ENCODE measurements at regions not wholly inside any gene's neighbourhood (a gene's known extent, or its start where the extent isn't known, plus 50 kb on each side); places are given as distances from the start of the nearest gene placed in this dataset.
"Not testable (repeated sequence)": the region's sequence is repeated elsewhere in the genome, so short reads cannot be mapped to it uniquely, and the experiment has no call there.

GRCh38 chr16:35148748-35149147 lies 1689.3 kb downstream of the TP53TG3F start:
- H3K4me1 Mint-ChIP-seq, result no peaks in the 10 kb centered on the region
- ChIA-PET POLR2A (no interaction called here), CTCF (no interaction called here)
- no peak overlapping the region for H3K27ac Mint-ChIP-seq
- H3K4me3 Mint-ChIP-seq, result no peak overlapping the region
- peaks cover 16% of the 10 kb centered on the region for H3K9me3 Mint-ChIP-seq
- no peaks in the 10 kb centered on the region for H3K36me3 Mint-ChIP-seq (ENCODE audit: low read depth)
- no peaks in the 10 kb centered on the region for H3K27me3 Mint-ChIP-seq
- no peak for DNase-seq

GRCh38 chr16:35149550-35149949 lies 1690.1 kb downstream of the TP53TG3F start:
- no peak overlapping the region for H3K4me3 Mint-ChIP-seq
- no peaks in the 10 kb centered on the region for H3K36me3 Mint-ChIP-seq (ENCODE audit: low read depth)
- ChIA-PET POLR2A (no interaction called here), CTCF (no interaction called here)
- no peaks in the 10 kb centered on the region for H3K4me1 Mint-ChIP-seq
- H3K27me3 Mint-ChIP-seq, result no peaks in the 10 kb centered on the region
- no peak for DNase-seq
- H3K9me3 Mint-ChIP-seq, result peaks cover 11% of the 10 kb centered on the region
- no peak overlapping the region for H3K27ac Mint-ChIP-seq

- H3K36me3 Mint-ChIP-seq (ENCODE audit: low read depth), result no peaks in the 10 kb centered on the region
- ChIA-PET POLR2A (no interaction called here), CTCF (no interaction called here)
- no peaks in the 10 kb centered on the region for H3K27me3 Mint-ChIP-seq
- H3K27ac Mint-ChIP-seq, result no peak overlapping the region
- H3K4me1 Mint-ChIP-seq, result no peaks in the 10 kb centered on the region
- H3K9me3 Mint-ChIP-seq, result peaks cover 9% of the 10 kb centered on the region
- no peak for DNase-seq
- no peak overlapping the region for H3K4me3 Mint-ChIP-seq
These were observed 1691.4 kb downstream of the TP53TG3F start for GRCh38 chr16:35150805-35151312.

GRCh38 chr16:35152067-35152627 lies 1692.7 kb downstream of the TP53TG3F start:
- Mint-ChIP-seq H3K9me3 (peaks cover 14% of the 10 kb centered on the region), H3K4me3 (no peak overlapping the region), H3K27ac (no peak overlapping the region), H3K4me1 (no peaks in the 10 kb centered on the region), H3K36me3 (ENCODE audit: low read depth) (no peaks in the 10 kb centered on the region), H3K27me3 (no peaks in the 10 kb centered on the region)
- no peak for DNase-seq
- ChIA-PET CTCF (no interaction called here), POLR2A (no interaction called here)

- Mint-ChIP-seq H3K9me3 (peaks cover 20% of the 10 kb centered on the region), H3K27me3 (no peaks in the 10 kb centered on the region), H3K27ac (no peak overlapping the region), H3K36me3 (ENCODE audit: low read depth) (no peaks in the 10 kb centered on the region), H3K4me1 (no peaks in the 10 kb centered on the region), H3K4me3 (no peak overlapping the region)
- POLR2A ChIA-PET, result no interaction called here
- CTCF ChIA-PET, result no interaction called here
- DNase-seq, result no peak
These were observed 1695.2 kb downstream of the TP53TG3F start for GRCh38 chr16:35154627-35155026.

- H3K4me3 Mint-ChIP-seq; POLR2A ChIA-PET; CTCF ChIA-PET; H3K36me3 Mint-ChIP-seq (ENCODE audit: low read depth); H3K27ac Mint-ChIP-seq; H3K4me1 Mint-ChIP-seq; DNase-seq; H3K27me3 Mint-ChIP-seq: not testable (repeated sequence)
- H3K9me3 Mint-ChIP-seq, result peaks cover 20% of the 10 kb centered on the region
These were observed 1698.1 kb downstream of the TP53TG3F start for GRCh38 chr16:35157549-35157948.

- H3K4me1 Mint-ChIP-seq; POLR2A ChIA-PET; DNase-seq; H3K4me3 Mint-ChIP-seq; H3K36me3 Mint-ChIP-seq (ENCODE audit: low read depth); H3K27ac Mint-ChIP-seq; CTCF ChIA-PET; H3K27me3 Mint-ChIP-seq: not testable (repeated sequence)
- peaks cover 19% of the 10 kb centered on the region for H3K9me3 Mint-ChIP-seq
These were observed 1709.9 kb downstream of the TP53TG3F start for GRCh38 chr16:35169324-35169723.

- POLR2A ChIA-PET; H3K4me3 Mint-ChIP-seq; H3K27me3 Mint-ChIP-seq; H3K4me1 Mint-ChIP-seq; H3K27ac Mint-ChIP-seq; CTCF ChIA-PET; DNase-seq; H3K36me3 Mint-ChIP-seq (ENCODE audit: low read depth): not testable (repeated sequence)
- peaks cover 19% of the 10 kb centered on the region for H3K9me3 Mint-ChIP-seq
These were observed 1710.6 kb downstream of the TP53TG3F start for GRCh38 chr16:35170061-35170460.

GRCh38 chr16:35170610-35171009 lies 1711.2 kb downstream of the TP53TG3F start:
- Mint-ChIP-seq H3K9me3 (peaks cover 19% of the 10 kb centered on the region), H3K27me3 (no peaks in the 10 kb centered on the region), H3K27ac (no peak overlapping the region), H3K36me3 (ENCODE audit: low read depth) (no peaks in the 10 kb centered on the region), H3K4me1 (no peaks in the 10 kb centered on the region), H3K4me3 (no peak overlapping the region)
- ChIA-PET CTCF (no interaction called here), POLR2A (no interaction called here)
- no peak for DNase-seq

- peaks cover 18% of the 10 kb centered on the region for H3K9me3 Mint-ChIP-seq
- H3K27ac Mint-ChIP-seq, result no peak overlapping the region
- ChIA-PET POLR2A (no interaction called here), CTCF (no interaction called here)
- no peaks in the 10 kb centered on the region for H3K36me3 Mint-ChIP-seq (ENCODE audit: low read depth)
- H3K4me1 Mint-ChIP-seq, result no peaks in the 10 kb centered on the region
- no peaks in the 10 kb centered on the region for H3K27me3 Mint-ChIP-seq
- no peak overlapping the region for H3K4me3 Mint-ChIP-seq
- no peak for DNase-seq
These were observed 1711.7 kb downstream of the TP53TG3F start for GRCh38 chr16:35171106-35171505.

- POLR2A ChIA-PET, result no interaction called here
- Mint-ChIP-seq H3K27me3 (no peaks in the 10 kb centered on the region), H3K4me1 (no peaks in the 10 kb centered on the region), H3K4me3 (no peak overlapping the region), H3K9me3 (peaks cover 17% of the 10 kb centered on the region), H3K27ac (no peak overlapping the region), H3K36me3 (ENCODE audit: low read depth) (no peaks in the 10 kb centered on the region)
- CTCF ChIA-PET, result no interaction called here
- DNase-seq, result no peak
These were observed 1713.9 kb downstream of the TP53TG3F start for GRCh38 chr16:35173295-35173694.

- H3K36me3 Mint-ChIP-seq (ENCODE audit: low read depth), result no peaks in the 10 kb centered on the region
- no peaks in the 10 kb centered on the region for H3K27me3 Mint-ChIP-seq
- H3K4me3 Mint-ChIP-seq, result no peak overlapping the region
- H3K27ac Mint-ChIP-seq, result no peak overlapping the region
- no peak for DNase-seq
- ChIA-PET CTCF (no interaction called here), POLR2A (no interaction called here)
- H3K4me1 Mint-ChIP-seq, result no peaks in the 10 kb centered on the region
- H3K9me3 Mint-ChIP-seq, result peaks cover 13% of the 10 kb centered on the region
These were observed 1714.6 kb downstream of the TP53TG3F start for GRCh38 chr16:35174016-35174415.

- no peak overlapping the region for H3K27ac Mint-ChIP-seq
These were observed 1717.0 kb downstream of the TP53TG3F start for GRCh38 chr16:35176449-35176848.

GRCh38 chr16:35177851-35178250 lies 1718.4 kb downstream of the TP53TG3F start:
- H3K9me3 Mint-ChIP-seq, result peaks cover 15% of the 10 kb centered on the region
- ChIA-PET CTCF (no interaction called here), POLR2A (no interaction called here)
- H3K36me3 Mint-ChIP-seq (ENCODE audit: low read depth), result no peaks in the 10 kb centered on the region
- no peak overlapping the region for H3K27ac Mint-ChIP-seq
- H3K4me3 Mint-ChIP-seq, result no peak overlapping the region
- no peak for DNase-seq
- H3K4me1 Mint-ChIP-seq, result no peaks in the 10 kb centered on the region
- no peaks in the 10 kb centered on the region for H3K27me3 Mint-ChIP-seq

More at GRCh38 chr16:35176449-35176848, 1717.0 kb downstream of the TP53TG3F start:
- Mint-ChIP-seq H3K27me3 (no peaks in the 10 kb centered on the region), H3K4me1 (no peaks in the 10 kb centered on the region), H3K36me3 (ENCODE audit: low read depth) (no peaks in the 10 kb centered on the region), H3K9me3 (peaks cover 13% of the 10 kb centered on the region), H3K4me3 (no peak overlapping the region)
- CTCF ChIA-PET, result no interaction called here
- POLR2A ChIA-PET, result no interaction called here
- no peak for DNase-seq

All from activated CD4-positive, alpha-beta T cell treated with anti-CD3 and anti-CD28 coated beads, Interleukin-2, amount 10 ng/mL, durations not matched to agents 7 days and 5 days (primary cell).